GM19463 (cell line): ENCODE measurements at regions not wholly inside any gene's neighbourhood (a gene's known extent, or its start where the extent isn't known, plus 50 kb on each side); places are given as distances from the start of the nearest gene placed in this dataset.
A peak's percentile ranks its signal among the peaks of the same experiment; 100 is the strongest.

ENCODE experiments used
- ATAC-seq: cut with Tn5 transposase; IDR thresholded peaks from one replicate; pipeline ENCODE4 v1.9.1; 2021; ENCODE audit warnings: mild to moderate bottlenecking, moderate library complexity; ENCODE audit not compliant: unreplicated experiment

DNA sequence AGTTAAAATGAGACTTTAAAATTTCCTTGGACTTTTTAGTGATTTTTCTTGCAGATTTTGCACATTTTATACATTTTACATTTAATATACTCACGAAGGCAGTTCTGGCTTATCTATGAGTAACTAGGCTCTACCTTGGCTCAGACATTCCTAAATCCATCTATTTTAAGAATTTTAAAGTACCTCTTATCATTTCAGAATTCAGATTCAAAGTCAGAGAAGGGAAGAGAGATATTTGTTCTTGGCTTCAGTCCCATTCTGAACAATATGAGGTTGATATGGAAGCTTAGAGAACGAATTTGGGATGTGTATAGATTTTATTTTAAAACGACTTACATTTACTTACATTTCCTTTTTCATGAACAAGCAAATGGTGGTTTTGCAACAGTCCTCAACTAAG is 230.2 kb downstream of the LMO4 start:
- no peak for ATAC-seq

DNA sequence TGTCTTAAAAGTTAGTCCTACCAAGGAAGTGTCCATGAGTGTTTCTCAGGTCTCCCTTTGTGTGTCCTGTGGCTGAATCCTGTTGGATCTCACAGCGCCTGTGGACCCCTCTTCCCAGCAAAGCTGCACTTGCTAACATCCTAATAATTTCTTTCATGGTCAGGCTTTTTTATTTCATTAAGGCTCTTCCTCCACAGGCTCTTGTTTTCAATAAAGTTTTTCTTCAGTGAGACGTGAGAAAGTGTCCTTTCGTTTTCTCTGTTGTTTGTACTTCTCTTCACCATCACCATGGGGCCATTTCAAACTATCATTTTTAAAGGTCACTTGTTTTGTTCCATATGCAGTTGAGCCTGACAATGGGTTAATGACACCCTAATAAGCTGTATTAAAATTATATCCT is 231.5 kb downstream of the LMO4 start:
- ATAC-seq = no peak

DNA sequence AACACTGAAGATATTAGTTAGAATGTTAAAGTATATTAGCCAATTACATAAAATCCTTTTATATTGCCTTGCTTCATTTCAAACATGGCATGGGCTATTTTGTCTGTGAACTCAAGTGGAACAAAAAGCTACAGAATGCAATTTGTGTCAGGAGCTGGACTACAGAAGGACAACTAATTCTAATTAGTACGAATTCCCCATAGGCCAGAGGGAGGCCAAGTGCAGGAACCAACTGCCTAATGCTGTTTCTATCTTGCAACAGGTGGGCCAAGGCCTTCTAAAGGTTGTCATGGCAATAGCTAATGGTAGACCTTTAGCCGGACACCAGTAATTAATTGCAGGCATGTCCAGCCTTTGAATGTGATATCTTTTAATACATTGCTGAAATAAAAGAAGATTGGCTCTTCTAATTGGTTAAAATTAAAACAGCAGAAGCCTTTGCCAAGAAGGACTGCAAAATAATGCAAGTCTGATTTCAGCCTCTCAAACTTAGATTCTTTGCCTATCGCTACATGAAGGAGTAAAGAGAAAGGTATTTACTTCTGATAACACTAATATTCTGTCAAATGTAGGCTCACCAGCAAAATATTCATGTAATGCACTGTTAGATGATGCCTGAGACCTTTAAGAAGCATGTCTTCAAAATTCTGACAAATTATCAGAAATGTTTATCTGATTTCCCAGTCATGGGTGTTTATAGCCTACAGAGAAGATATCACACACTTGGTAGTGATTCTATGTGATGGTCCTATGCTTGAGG is 232.1 kb downstream of the LMO4 start:
- ATAC-seq = no peak

DNA sequence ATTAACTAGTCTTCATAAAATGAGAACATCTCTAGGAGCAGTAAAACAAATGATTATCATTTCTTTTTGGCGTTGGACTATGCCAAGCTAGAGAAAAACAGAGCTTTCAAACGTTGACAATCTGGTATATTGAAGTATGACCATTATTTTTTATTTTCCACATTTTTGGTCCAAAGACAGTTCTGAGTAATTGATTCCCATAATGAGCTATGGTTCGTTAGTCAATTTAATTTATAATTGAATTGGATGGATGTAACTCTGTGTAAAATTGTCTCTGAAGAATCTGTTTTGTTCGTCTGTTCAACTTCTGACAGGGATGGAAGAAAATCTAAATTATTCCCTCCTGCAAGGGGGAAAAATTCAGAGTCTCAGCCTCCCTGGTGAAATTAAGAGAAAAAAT is 234.5 kb downstream of the LMO4 start:
- no peak for ATAC-seq

DNA sequence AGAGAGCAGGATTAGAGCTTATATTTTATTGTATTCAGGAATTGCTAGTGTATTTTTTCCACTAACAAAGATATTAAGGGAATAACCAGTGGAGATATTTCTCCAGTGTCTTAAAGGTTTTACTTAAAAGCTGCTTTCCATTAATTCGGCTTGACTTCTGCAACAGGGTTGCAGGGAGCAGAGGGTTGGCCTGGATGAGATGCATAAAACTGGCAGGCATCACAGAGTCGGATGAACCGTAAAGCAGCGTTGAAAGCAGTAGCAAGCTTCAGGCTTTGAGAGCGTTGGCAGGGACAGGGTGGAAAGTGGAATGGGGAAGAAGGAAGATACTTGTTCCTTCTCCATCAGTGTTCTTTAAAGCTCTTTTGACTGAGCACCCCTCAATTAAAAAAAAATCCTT is 237.2 kb downstream of the LMO4 start:
- no peak for ATAC-seq

DNA sequence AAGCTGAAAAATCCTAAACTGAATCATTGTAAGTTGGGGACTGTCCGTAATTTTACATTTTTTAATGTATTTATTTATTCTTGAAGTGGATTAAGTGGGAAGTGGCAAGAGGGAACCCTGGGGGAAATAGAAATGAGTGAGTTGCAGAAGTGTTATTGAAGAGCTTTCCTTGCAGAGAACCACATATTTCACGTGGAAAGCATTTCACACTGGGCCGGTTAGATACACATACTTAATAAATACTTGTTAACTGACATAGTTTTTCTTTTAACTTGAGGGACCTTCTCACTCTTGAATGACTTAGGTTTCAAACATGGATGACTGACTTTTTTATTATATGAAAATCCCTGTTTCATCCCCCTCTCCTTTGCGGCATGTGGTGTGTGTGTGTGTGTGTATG is 239.3 kb downstream of the LMO4 start:
- no peak for ATAC-seq

DNA sequence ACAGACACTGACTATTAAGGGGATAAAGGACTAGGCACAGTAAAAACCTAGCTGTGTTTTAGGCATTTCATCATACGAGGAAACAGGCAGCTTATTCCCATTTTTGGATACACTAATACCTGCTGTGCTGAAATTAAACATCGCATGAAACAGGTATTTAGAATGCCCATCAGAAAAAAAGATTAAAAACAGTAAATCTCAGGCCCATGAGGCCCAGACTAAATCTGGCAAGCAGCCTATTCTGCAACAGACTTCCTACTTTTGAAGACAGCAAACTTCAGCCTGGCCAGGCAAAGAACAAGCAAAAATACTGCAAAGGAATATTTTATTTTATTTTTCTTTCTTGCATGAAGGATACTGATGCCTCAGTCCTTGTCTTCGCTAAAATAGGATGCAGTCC is 240.2 kb downstream of the LMO4 start:
- ATAC-seq = no peak

DNA sequence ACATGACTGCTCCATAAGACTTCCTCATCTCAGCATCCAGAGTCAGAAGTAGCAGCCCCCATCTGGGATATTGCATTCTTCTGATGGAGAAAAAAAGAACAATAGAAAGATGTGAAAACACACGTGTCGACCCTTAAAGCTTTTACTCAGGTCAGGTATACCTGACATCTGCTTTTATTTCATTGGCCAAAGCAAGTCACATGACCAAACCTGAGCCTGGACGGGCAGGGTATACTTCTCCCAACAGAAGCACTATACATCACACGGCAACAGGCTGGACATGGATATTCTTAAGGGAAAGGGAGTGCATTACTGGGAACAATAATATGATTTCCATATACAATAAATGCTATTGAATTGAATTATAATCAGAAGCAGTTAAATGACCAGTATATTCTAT is 243.3 kb downstream of the LMO4 start:
- ATAC-seq = no peak

DNA sequence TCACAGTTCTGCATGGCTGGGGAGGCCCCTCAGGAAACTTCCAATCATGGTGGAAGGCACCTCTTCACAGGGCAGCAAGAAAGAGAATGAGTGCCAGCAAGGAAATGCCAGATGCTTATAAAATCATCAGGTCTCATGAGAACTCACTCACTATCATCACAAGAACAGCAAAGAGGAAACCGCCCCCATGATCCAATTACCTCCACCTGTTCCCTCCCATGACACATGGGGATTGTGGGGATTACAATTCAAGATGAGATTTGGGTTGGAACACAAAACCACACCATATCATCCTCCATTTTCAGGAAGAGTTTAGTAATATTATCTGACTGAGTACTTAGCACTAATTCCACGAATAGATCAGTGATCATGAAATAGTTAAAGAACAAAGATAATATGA is 244.2 kb downstream of the LMO4 start:
- ATAC-seq = no peak

DNA sequence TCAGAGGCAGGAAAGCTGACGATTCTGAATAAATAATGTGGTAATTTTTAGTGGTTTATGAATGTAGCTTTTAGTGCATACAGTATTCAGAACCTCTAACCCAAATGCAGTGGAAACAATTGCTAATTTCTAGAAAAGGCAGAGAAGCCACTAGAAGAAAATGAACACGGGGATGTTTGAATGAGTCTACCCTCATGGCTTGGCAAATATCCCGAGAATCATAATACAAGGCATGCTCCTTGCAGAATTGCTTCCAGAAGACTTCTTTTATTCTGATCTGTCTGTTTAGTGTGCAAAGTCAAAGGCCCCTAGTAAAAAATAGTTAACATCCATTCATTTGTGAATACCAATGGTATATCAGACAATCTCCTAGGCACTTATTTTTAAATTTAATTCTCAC is 246.8 kb downstream of the LMO4 start:
- ATAC-seq = no peak

DNA sequence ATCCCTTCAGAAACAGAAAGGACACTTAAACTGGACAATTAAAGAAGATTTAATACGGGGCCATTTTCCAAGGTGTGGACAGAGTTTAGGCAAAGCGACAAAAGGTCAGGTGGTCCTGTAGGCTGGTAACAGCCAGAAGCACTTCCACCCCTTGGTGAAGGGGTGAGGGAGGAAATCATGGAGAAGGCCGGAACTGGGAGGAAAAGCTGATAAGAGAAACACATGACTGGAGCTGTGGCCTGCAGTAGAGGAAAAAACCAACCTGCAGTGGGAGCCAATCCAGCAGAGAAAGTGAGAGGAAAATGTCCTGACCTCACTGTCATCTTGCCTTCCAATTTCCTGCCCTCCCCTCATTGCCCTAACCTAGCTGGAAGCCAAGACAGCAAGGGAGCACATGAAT is 249.8 kb downstream of the LMO4 start:
- no peak for ATAC-seq

DNA sequence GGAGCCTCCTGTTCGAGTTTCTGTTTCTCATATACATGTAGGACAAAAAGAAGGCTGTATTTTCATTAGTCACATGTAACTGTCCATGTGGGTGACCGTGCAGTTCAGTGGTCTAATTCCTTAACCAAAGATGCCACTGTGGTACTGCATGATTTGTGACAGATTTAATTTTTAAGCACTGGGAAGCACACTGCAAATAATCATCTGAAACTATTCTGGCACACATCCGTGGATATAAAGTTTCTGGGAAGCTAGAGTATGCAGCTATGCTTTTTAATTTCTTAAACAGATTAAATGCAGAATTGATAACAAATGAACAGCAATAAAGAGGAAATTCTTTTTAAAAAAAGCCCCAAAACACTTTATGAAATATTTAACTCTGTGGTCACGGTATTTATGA is 254.8 kb downstream of the LMO4 start:
- ATAC-seq = no peak

DNA sequence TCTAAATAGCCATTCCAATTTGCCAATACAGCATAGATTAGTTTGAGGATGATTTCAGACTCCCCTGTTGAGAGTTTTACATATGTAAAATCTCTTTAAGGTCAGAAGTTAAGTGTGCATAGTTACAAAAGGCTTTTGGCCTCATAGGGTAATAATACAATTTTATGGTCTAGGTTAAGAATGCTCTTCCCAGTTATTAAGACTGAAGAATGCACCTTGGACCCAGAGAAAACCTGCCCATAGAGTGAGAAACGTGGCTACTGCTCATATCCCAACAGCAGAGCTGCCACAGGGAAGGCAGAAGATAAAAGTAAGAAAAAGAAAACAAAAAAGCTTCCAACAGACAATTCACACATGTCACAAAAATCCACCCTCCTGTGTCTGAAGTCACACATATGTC is 255.9 kb downstream of the LMO4 start:
- ATAC-seq = no peak

DNA sequence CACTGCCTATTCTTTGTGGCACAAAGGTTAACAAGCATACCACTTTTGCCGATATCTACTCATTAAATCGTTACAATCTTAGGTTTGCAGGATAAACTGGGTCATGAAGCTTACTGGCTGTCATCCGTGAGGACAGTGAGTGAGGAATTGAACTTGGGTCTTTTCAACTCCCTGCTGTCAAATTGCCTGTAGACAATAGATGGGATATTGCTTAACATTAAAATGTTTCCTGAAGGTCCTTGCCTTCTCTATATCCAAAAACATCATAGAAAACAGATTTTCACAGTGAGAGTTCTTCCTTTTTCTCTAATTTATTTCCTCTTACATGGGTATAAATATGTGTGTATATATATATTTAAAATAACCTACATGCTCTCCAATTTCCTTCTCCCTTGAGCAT is 257.8 kb downstream of the LMO4 start:
- no peak for ATAC-seq

DNA sequence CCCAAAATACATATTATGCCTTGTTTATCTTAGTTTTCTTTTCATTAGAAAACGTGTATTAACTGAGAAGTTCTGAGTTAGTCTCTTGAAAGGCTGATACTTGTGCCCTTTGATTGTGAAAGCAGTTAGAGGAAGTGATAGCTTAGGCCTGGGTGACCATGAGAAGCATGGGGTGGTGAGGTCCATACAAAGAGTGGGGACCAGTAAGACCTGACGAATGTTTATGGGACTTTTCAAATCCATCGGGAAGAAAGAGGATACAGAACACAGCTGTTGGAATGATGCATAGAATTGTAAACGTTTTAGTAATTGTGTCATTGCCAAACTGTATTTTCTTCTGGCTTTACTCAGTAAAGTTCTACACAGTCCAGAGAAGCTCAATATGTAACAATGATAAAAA is 259.8 kb downstream of the LMO4 start:
- ATAC-seq = peak; percentile 67

DNA sequence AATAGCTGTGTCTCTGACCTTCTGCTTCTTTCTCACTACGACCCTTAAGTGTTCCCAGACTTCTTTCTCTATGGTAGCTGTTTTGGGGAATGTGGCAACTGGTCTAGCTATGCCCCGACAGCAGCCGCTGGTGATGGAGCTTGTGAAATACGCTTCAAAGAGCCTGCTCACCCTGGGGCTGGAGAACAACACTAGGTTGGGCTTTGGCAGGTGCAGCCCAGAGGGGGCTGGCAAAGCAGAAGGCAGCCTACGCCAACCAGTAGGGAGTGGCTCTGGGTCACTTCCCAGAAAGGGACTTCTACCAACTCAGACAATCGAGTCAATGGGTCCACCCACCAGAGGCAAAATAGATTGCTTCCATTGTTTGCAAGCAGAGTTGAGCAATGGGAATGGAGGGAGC is 262.8 kb downstream of the LMO4 start:
- no peak for ATAC-seq

DNA sequence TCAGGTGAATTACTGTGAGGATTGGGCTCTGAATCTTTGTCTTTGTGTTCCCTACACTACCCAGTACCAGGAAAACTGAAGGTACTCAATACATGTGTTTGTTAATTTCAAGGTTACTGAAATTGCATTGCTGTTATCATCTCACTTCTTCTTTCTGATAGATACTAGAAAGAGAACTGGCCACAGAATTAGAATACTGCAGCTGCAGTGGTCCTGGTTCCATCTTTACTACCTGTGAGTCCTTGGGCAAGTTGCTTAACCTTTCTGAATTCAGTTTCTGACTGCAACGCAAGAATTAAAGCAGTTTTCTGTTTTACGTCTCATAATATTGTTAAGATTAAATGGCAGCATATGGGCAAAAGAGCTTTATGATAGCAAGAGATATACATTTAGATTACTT is 263.5 kb downstream of the LMO4 start:
- peak; percentile 79 for ATAC-seq

DNA sequence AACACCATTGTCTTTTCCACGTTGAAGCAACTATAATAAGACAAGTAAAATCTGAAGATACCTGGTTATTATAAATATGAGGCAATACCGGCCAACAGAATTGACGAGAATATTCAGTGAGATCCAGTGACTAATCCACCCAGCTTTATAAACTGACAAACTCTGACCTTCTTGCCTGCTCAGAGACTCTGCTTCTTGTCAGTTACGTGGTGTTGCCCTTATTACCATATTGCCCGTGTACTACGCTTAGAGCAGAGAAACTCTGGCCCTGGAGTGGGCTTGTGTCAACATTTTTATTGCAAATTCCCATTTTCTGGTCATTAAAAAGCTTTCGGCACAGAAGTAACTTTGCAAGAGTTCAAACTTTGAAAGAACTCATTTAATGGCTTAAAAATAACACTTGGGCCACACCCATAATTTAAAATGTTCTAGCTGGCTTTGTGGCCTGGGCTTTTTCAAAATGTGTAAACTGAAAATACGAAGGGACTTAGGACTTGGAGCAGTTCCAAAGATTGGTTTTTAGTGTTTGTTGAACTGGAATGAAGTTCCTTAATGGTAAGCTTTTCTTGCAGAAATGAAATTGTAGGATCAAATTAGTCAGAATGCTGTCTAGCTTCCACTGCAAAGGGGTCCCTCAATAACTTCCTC is 266.2 kb downstream of the LMO4 start:
- ATAC-seq = no peak

DNA sequence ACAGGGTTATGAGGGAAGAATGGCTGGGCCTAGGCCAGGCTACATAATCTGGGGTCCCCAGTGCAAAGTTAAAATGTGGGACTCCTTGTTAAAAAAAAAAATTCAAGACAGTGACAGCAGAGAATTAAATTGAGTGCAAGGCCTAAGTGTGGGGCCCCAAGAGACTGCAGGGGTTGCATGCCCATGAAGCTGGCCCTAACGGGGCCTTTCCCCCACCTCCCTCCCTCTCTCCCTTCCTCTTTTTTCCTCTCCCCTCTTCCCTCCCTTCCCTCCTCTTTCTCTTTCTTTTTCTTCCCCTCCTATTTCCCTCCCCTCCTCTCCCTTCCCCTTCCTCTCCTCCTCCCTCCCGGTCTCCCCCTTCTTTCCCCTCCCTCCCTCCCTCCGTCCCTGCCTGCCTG is 266.7 kb downstream of the LMO4 start:
- ATAC-seq = no peak

DNA sequence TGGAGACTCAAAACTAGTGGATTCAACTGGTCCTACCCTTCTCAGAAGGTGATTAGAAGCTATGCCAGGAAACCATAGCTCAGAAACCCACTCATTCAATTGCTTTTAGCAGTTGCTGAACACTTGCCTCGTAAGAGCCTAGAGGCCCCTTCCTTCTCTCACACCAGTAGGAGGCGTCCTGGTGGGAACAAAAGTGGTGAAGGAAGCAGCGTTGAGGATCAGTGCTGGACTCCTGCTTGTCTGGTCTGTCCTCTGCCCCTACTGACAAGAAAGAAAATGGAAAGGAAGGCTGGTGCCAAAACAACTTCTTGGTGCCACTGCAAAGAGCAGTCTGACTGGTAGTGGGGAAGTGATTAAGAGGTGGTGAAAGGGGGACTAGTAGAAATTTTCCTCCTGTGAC is 269.7 kb downstream of the LMO4 start:
- no peak for ATAC-seq

DNA sequence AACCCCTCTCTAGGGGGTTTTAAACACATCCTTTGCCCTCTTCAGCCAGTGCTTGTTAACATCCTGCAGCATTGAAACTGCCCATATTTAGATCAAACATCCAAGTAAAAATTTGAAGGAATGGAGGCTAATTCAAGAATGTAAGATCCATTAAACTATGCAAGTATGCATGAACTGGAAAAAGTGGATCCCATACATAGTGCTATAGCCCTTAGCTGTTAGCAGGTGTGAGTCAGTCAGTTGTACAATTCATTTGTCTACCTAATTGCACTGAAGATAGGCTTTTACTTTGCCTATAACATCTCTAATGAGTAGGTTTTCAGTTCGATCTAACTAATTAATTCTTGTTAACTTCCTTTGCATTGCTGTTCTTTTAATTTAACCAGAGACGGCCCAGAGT is 270.9 kb downstream of the LMO4 start:
- no peak for ATAC-seq

DNA sequence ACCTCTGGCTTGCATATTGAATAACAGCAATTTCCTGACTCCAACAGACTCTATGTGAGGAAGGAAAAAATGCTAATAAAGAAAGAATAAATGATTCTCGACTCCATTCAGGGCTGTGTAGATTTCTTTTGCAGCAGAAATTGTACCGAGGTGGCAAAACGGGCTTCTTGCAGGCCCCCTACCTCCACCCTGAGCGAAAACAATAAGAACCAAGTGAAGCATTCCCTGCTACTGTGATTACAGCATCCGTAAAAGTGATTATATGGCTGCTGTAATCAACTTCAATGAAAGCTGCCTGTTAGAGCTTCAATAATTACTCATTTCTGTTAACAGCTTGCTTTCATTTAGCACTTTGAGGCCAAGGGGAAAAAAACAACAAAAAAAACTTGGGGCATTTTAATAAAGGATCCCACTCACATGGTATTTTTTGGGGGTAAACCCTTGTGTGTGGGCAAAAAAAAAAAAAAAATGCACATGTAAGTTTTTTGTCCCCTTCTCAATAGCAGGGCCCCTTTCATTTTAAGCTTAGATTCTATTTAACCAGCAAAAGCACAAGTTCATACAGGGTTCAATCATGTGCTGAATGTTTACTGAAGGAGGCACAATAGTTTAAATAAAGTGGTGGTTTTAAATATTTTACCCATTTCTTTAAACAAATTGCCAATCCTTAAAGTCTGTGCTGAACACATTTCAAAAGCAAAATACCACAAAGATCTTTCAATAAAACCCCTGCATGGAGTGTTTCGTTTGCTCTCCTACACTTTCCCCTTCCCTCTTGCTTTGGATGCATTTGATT is 271.6 kb downstream of the LMO4 start:
- no peak for ATAC-seq
